PC-3 (cell line): ENCODE measurements at regions not wholly inside any gene's neighbourhood (a gene's known extent, or its start where the extent isn't known, plus 50 kb on each side); places are given as distances from the start of the nearest gene placed in this dataset.

Experiments
- CTCF ChIP-seq: fragments of 300-600 bp; sonication (generic); conservative IDR thresholded peaks from 2 replicates; pipeline ENCODE4 v1.5.1; 2017; ENCODE audit warnings: antibody characterized with exemption, low read depth, mild to moderate bottlenecking, low read length
- EZH2 ChIP-seq: fragments of 300-600 bp; sonication (generic); IDR thresholded peaks from one replicate; pipeline ENCODE4 v1.6.1; 2017; ENCODE audit warnings: antibody characterized with exemption, mild to moderate bottlenecking, low read length; ENCODE audit not compliant: unreplicated experiment
- EZH2phosphoT487 ChIP-seq: fragments of 300-600 bp; sonication (generic); IDR thresholded peaks from 2 replicates; pipeline ENCODE4 v1.6.1; 2018; ENCODE audit warnings: mild to moderate bottlenecking, antibody characterized with exemption, low read length, borderline replicate concordance

- TF ChIP-seq CTCF (no peak), EZH2 (no peak), EZH2phosphoT487 (no peak)
Measured at GRCh38 chr14:85050180-85050579, 479.8 kb upstream of the FLRT2 start.
